ENCODE measurements at regions not wholly inside any gene's neighbourhood (a gene's known extent, or its start where the extent isn't known, plus 50 kb on each side); places are given as distances from the start of the nearest gene placed in this dataset.

DNA sequence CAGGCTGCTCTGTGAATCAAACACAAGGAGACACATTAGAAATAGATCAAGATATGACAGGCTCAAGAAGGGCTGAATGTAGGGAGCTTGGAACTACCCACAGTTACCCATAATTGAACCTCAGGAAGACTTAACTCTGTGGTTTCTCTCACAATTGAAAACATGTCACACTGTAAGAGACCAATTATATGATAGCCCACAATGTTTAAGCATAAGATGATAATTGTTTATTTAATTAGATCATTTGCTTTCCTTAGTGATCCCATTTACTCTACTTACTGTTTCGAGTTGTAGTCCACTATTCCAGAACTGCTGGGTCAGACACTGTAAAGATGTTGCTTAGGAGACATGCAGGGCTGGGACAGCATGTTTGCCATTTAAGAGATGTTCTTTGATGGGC, 201.3 kb upstream of the RARB start:
- H3K4me1 ChIP-seq: no peaks in the 10 kb centered on the region
- no peak for TF ChIP-seq POLR2A (IDR thresholded peaks at IDR 0.05)
- TF ChIP-seq, protein P1, sequence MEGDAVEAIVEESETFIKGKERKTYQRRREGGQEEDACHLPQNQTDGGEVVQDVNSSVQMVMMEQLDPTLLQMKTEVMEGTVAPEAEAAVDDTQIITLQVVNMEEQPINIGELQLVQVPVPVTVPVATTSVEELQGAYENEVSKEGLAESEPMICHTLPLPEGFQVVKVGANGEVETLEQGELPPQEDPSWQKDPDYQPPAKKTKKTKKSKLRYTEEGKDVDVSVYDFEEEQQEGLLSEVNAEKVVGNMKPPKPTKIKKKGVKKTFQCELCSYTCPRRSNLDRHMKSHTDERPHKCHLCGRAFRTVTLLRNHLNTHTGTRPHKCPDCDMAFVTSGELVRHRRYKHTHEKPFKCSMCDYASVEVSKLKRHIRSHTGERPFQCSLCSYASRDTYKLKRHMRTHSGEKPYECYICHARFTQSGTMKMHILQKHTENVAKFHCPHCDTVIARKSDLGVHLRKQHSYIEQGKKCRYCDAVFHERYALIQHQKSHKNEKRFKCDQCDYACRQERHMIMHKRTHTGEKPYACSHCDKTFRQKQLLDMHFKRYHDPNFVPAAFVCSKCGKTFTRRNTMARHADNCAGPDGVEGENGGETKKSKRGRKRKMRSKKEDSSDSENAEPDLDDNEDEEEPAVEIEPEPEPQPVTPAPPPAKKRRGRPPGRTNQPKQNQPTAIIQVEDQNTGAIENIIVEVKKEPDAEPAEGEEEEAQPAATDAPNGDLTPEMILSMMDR (IDR thresholded peaks at IDR 0.05): no peak
- no peaks in the 10 kb centered on the region for H3K27me3 ChIP-seq
- H3K27ac ChIP-seq: no peak overlapping the region
- no peaks in the 10 kb centered on the region for H3K9me3 ChIP-seq
- 36% methylated on average over 1 of the region's 1 CpG for WGBS (ENCODE audit: insufficient coverage, low coverage, low lambda C conversion rate, missing lambda C conversion rate)
- DNase-seq (no peak), ATAC-seq (no peak)
- H3K4me3 ChIP-seq: no peak overlapping the region
- intact Hi-C loops (cut with DNase I): no loop called here
- H3K36me3 ChIP-seq: no peaks in the 10 kb centered on the region

DNA sequence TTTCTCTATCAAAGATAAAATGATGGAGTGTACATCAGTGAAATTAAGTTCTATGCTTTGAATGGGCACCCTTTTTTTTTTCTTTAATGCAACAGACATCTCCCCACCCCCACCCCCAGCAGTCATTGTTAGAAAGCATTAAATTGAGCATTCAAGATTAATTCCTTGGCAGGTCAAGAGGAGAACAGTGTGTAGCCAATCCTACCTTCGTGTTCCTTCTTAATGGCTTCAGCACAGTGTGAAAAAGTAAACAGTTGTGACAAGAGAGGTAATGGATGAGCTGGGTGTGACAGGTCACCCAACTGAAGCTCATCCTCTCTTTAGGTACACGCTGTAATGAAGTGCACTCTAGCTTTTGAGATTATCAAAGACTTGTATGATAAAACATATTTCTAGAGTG, 198.5 kb upstream of the RARB start:
- no peak for TF ChIP-seq POLR2A (IDR thresholded peaks at IDR 0.05)
- TF ChIP-seq, protein P1 (IDR thresholded peaks at IDR 0.05): no peak
- intact Hi-C loops (cut with DNase I): no loop called here
- Histone ChIP-seq H3K4me1 (no peaks in the 10 kb centered on the region), H3K27ac (no peak overlapping the region), H3K4me3 (no peak overlapping the region), H3K36me3 (no peaks in the 10 kb centered on the region), H3K27me3 (no peaks in the 10 kb centered on the region), H3K9me3 (no peaks in the 10 kb centered on the region)
- 16% methylated on average over 2 of the region's 2 CpGs for WGBS (ENCODE audit: insufficient coverage, low coverage, low lambda C conversion rate, missing lambda C conversion rate)
- DNase-seq: no peak
- no peak for ATAC-seq

DNA sequence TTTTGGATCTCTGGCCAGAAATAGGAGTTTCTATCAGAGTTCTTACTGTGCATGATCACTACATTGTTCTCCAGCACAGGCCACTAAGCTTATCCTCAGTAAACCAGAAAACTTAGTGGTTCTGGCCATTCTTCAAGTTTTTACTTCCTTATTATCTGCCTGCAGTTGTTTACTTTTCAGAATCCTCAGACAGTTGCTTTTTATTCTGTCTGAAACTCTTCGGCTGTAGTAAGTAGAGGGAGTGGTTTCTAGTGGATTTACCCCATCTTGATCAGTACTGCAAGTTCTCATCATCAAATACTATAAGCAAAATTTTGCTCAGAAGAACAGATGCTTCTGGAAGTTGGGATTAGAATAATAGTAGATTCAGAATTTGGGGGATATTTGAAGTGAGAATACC, 193.0 kb upstream of the RARB start:
- Histone ChIP-seq H3K9me3 (no peaks in the 10 kb centered on the region), H3K36me3 (no peaks in the 10 kb centered on the region), H3K27ac (no peak overlapping the region), H3K4me1 (no peaks in the 10 kb centered on the region), H3K27me3 (no peaks in the 10 kb centered on the region), H3K4me3 (no peak overlapping the region)
- TF ChIP-seq POLR2A (IDR thresholded peaks at IDR 0.05): no peak
- TF ChIP-seq, protein P1 (IDR thresholded peaks at IDR 0.05): no peak
- ATAC-seq (peak in 1 of 4 donors; percentile 16), DNase-seq (no peak)
- intact Hi-C loops (cut with DNase I): no loop called here
- 20% methylated on average over 1 of the region's 1 CpG for WGBS (ENCODE audit: insufficient coverage, low coverage, low lambda C conversion rate, missing lambda C conversion rate)

DNA sequence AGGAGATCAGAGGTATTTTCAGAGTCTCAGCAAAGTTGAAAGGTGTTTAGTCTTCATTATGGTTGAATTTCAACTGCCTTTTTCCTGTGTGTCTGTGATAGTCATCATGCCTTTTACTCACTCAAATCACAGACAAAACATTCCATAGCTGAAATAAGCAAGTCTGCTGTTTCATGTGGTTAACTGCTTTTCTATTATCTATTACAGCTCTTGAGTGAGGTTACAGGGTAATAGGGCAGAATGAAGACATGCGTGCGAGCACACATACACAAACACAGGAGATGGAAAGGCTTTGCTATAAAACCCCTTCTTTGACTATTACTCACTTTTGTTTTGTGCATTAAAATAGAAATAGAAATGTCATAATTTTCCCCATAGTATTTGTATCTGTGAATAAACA, 192.6 kb upstream of the RARB start:
- intact Hi-C loops (cut with DNase I): no loop called here
- DNase-seq (no peak), ATAC-seq (no peak)
- Histone ChIP-seq H3K27ac (no peak overlapping the region), H3K36me3 (no peaks in the 10 kb centered on the region), H3K4me1 (no peaks in the 10 kb centered on the region), H3K4me3 (no peak overlapping the region), H3K27me3 (no peaks in the 10 kb centered on the region), H3K9me3 (no peaks in the 10 kb centered on the region)
- no peak for TF ChIP-seq POLR2A (IDR thresholded peaks at IDR 0.05)
- TF ChIP-seq, protein P1 (IDR thresholded peaks at IDR 0.05): no peak
- WGBS (ENCODE audit: insufficient coverage, low coverage, low lambda C conversion rate, missing lambda C conversion rate): 78% methylated on average over 2 of the region's 2 CpGs

DNA sequence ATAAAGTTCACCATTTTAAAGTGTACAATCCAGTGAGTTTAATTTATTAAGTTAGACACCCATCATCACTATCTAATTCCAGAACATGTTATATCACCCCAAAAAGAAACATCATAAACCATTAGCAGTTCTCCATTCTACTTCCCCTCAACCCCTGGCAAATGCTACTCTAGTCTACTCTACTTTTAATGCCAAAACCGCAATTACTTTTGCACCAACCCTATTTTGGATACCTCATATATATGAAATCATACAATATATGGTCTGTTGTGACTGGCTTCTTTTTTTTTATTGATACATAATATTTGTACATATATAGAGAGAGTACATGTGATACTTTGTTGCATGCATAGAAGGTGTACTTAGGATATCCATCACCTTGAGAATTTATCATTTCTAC, 190.5 kb upstream of the RARB start:
- Histone ChIP-seq H3K4me1 (no peaks in the 10 kb centered on the region), H3K9me3 (no peaks in the 10 kb centered on the region), H3K27me3 (no peaks in the 10 kb centered on the region), H3K36me3 (no peaks in the 10 kb centered on the region), H3K27ac (no peak overlapping the region), H3K4me3 (no peak overlapping the region)
- DNase-seq (no peak), ATAC-seq (no peak)
- 47% methylated on average over 1 of the region's 1 CpG for WGBS (ENCODE audit: insufficient coverage, low coverage, low lambda C conversion rate, missing lambda C conversion rate)
- intact Hi-C loops (cut with DNase I): no loop called here
- TF ChIP-seq POLR2A (IDR thresholded peaks at IDR 0.05): no peak
- TF ChIP-seq, protein P1 (IDR thresholded peaks at IDR 0.05): no peak

All from right lobe of liver (tissue), 6 donors.